Progenitor cell of endocrine pancreas (in vitro differentiated cells): ENCODE measurements at regions not wholly inside any gene's neighbourhood (a gene's known extent, or its start where the extent isn't known, plus 50 kb on each side); places are given as distances from the start of the nearest gene placed in this dataset.

Source experiments
- DNase-seq: peaks from one replicate; pipeline ENCODE4 v3.0.0; 2021; ENCODE audit warnings: low spot score; ENCODE audit not compliant: unreplicated experiment
- H3K27ac Mint-ChIP-seq: 2 replicates; pipeline ENCODE4 v1.8.0; 2021; ENCODE audit warnings: mild to moderate bottlenecking, moderate library complexity, mixed read lengths
- H3K27me3 Mint-ChIP-seq: 2 replicates; pipeline ENCODE4 v1.8.0; 2021; ENCODE audit warnings: mixed read lengths
- H3K36me3 Mint-ChIP-seq: 2 replicates; pipeline ENCODE4 v1.8.0; 2022; ENCODE audit warnings: mixed read lengths; ENCODE audit not compliant: insufficient read depth
- H3K4me1 Mint-ChIP-seq: 2 replicates; pipeline ENCODE4 v1.8.0; 2021; ENCODE audit warnings: low read depth, mixed read lengths
- H3K4me3 Mint-ChIP-seq: 2 replicates; pipeline ENCODE4 v1.8.0; 2021; ENCODE audit warnings: low read depth, mild to moderate bottlenecking, moderate library complexity, mixed read lengths
- H3K9me3 Mint-ChIP-seq: 2 replicates; pipeline ENCODE4 v1.8.0; 2021; ENCODE audit warnings: low read depth, mixed read lengths
- CTCF ChIP-seq: fragments of 200-600 bp; sonication (generic); IDR thresholded peaks from one replicate; pipeline ENCODE4 v1.5.0; 2021; ENCODE audit warnings: antibody characterized with exemption, mild to moderate bottlenecking; ENCODE audit not compliant: unreplicated experiment

DNA sequence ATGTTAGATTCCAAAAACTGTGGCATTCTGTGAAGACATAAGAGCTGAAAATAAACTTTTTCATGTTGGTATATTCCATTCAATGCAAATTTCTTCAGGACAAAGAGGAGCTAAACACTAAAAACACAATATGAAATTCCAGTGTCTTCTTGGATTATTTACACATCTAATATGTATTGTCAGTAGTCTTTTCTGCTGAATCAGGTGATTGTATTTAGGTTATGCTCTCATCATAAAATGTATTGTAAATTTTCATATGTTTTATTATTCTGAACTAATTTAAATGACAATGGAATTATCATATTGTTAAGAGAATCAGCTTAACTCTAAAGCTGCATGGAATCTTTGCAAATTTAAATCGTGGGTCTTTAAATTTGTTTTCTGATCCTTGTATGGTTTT lies 526.7 kb downstream of the PDHA2 start:
- TF ChIP-seq CTCF = no peak
- Mint-ChIP-seq H3K4me1 (no peaks in the 10 kb centered on the region), H3K36me3 (peaks cover 1% of the 10 kb centered on the region), H3K4me3 (no peak overlapping the region), H3K27me3 (no peaks in the 10 kb centered on the region), H3K27ac (no peak overlapping the region), H3K9me3 (peaks cover 18% of the 10 kb centered on the region)
- no peak for DNase-seq

DNA sequence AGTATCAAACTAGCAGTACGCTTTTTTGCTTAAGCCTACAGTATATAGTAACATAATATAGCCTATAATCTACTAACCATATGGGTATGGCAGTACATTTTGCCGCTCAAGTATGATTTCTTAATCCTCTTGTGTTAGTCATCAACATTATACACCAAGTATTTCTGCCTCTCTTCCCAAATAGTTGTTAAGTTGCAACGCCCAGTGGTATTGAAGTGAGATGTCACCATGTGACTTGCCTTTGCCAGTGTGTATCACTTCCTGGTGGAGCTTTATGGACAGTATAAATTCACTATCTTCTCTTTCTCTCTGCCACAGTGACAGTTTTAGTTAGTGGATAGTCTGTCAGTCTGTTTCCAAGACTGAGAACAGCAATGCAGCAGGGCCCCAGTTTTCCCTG lies 535.5 kb downstream of the PDHA2 start:
- Mint-ChIP-seq H3K27me3 (no peaks in the 10 kb centered on the region), H3K4me3 (no peak overlapping the region), H3K4me1 (no peaks in the 10 kb centered on the region), H3K9me3 (peaks cover 6% of the 10 kb centered on the region), H3K36me3 (no peaks in the 10 kb centered on the region), H3K27ac (no peak overlapping the region)
- no peak for TF ChIP-seq CTCF
- DNase-seq = no peak

GRCh38 chr4:96379524-96379923 lies 539.6 kb downstream of the PDHA2 start:
- no peaks in the 10 kb centered on the region for H3K4me1 Mint-ChIP-seq
- no peak overlapping the region for H3K27ac Mint-ChIP-seq
- H3K36me3 Mint-ChIP-seq = peaks cover 3% of the 10 kb centered on the region
- H3K27me3 Mint-ChIP-seq = no peaks in the 10 kb centered on the region
- TF ChIP-seq CTCF = no peak
- no peak for DNase-seq
- H3K4me3 Mint-ChIP-seq = no peak overlapping the region
- peaks cover 17% of the 10 kb centered on the region for H3K9me3 Mint-ChIP-seq

GRCh38 chr4:96380106-96380505 lies 540.2 kb downstream of the PDHA2 start:
- no peak for TF ChIP-seq CTCF
- peaks cover 17% of the 10 kb centered on the region for H3K9me3 Mint-ChIP-seq
- H3K36me3 Mint-ChIP-seq = peaks cover 3% of the 10 kb centered on the region

DNA sequence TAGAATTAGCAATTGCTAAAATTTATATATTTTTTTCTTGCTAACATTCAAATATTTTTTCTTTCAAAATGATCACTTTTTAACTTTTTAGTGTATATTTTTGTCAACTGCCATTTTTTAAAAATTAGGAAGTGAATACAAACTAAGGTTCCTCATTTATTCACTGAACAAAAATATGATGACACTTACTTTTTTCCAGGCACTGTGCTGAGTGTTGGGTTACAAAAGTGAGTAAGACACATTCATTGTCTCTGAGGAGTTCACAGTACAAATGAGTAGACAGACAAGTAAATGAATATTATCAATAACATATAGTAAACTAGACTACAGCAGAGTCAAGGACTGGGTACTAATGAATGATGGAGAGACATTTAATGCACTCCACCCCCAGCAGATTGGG lies 543.5 kb downstream of the PDHA2 start:
- Mint-ChIP-seq H3K36me3 (peaks cover 3% of the 10 kb centered on the region), H3K4me1 (no peaks in the 10 kb centered on the region), H3K9me3 (peaks cover 17% of the 10 kb centered on the region), H3K27me3 (no peaks in the 10 kb centered on the region), H3K27ac (no peak overlapping the region), H3K4me3 (no peak overlapping the region)
- DNase-seq = no peak
- TF ChIP-seq CTCF = no peak

More at GRCh38 chr4:96380106-96380505, 540.2 kb downstream of the PDHA2 start:
- Mint-ChIP-seq H3K27ac (no peak overlapping the region), H3K27me3 (no peaks in the 10 kb centered on the region), H3K4me1 (no peaks in the 10 kb centered on the region), H3K4me3 (no peak overlapping the region)
- no peak for DNase-seq

DNA sequence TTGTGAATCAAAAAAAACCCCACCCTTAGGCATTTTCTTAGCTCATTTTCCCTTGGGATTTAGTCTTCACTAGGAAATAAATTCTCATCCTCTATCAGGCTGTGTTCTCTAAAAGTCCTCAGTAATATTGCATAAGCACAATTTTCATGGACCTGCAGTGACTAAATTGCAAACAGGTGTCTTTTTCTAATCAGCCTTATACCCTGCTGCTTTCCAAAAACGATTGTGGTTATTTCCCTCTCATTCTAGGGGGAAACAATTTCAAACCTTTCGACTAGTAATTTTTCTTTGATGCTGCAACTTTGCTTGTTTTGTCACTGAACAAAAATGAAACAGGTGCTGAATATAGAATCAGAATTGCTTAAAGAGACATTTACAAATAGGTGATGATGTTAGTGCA lies 549.9 kb downstream of the PDHA2 start:
- H3K9me3 Mint-ChIP-seq = no peaks in the 10 kb centered on the region
- H3K36me3 Mint-ChIP-seq = no peaks in the 10 kb centered on the region
- no peak for TF ChIP-seq CTCF
- no peaks in the 10 kb centered on the region for H3K4me1 Mint-ChIP-seq
- H3K27me3 Mint-ChIP-seq = no peaks in the 10 kb centered on the region
- H3K4me3 Mint-ChIP-seq = no peak overlapping the region
- no peak for DNase-seq
- no peak overlapping the region for H3K27ac Mint-ChIP-seq
